AG10803 (cell line): ENCODE measurements at regions not wholly inside any gene's neighbourhood (a gene's known extent, or its start where the extent isn't known, plus 50 kb on each side); places are given as distances from the start of the nearest gene placed in this dataset.

Experiments
- DNase-seq: peaks from one replicate; pipeline ENCODE4 v3.0.0; 2010; ENCODE audit warnings: low read depth
- H3K4me3 ChIP-seq: 2 replicates; pipeline ENCODE4 v1.5.1; 2011; ENCODE audit warnings: mild to moderate bottlenecking, low read length, control low read depth
- CTCF ChIP-seq: conservative IDR thresholded peaks from 2 replicates; pipeline ENCODE4 v1.5.1; 2011; ENCODE audit warnings: mild to moderate bottlenecking, low read length, control low read depth, inconsistent platforms

- DNase-seq: no peak
- no peak for TF ChIP-seq CTCF
These were observed 232.5 kb downstream of the GADD45G start for GRCh38 chr9:89837162-89837933.

GRCh38 chr9:89837934-89838310 is 233.1 kb downstream of the GADD45G start:
- H3K4me3 ChIP-seq: no peak overlapping the region
- no peak for DNase-seq
- TF ChIP-seq CTCF: no peak

More at GRCh38 chr9:89837162-89837933, 232.5 kb downstream of the GADD45G start:
- no peak overlapping the region for H3K4me3 ChIP-seq

GRCh38 chr9:89838621-89839020 is 233.8 kb downstream of the GADD45G start:
- no peak for DNase-seq
- TF ChIP-seq CTCF: no peak
- no peak overlapping the region for H3K4me3 ChIP-seq

GRCh38 chr9:89839449-89839848 is 234.6 kb downstream of the GADD45G start:
- no peak overlapping the region for H3K4me3 ChIP-seq
- TF ChIP-seq CTCF: no peak
- DNase-seq: no peak

- no peak for TF ChIP-seq CTCF
- H3K4me3 ChIP-seq: no peak overlapping the region
- DNase-seq: no peak
These were observed 235.1 kb downstream of the GADD45G start for GRCh38 chr9:89839952-89840351.

GRCh38 chr9:89841456-89841855 is 236.6 kb downstream of the GADD45G start:
- no peak for TF ChIP-seq CTCF
- no peak for DNase-seq
- H3K4me3 ChIP-seq: no peak overlapping the region

- TF ChIP-seq CTCF: no peak
- no peak overlapping the region for H3K4me3 ChIP-seq
- DNase-seq: no peak
These were observed 237.5 kb downstream of the GADD45G start for GRCh38 chr9:89842267-89842768.
